ENCODE measurements at regions not wholly inside any gene's neighbourhood (a gene's known extent, or its start where the extent isn't known, plus 50 kb on each side); places are given as distances from the start of the nearest gene placed in this dataset.

DNA sequence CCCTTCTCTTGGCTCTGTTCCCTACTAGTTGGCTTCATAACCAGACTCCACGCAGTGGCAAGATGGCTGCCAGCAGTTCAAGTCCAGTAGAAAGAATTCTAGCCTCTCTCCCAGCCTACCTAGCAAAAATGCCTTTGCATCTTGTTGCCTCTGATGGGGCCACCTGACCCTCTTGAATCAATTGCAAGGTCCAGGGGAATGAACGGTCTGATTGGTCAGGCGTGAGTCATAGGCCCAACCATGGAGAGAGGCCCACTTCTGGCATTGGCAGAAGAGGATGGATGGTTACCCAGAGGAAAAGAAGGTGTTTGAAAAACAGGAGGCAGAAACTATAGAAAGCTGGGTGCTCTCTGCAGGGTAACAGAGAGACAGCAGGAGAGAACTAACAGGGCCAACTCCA is 622.6 kb downstream of the CCDC171 start:
- no peak overlapping the region for H2AFZ ChIP-seq (ENCODE audit: low read length)
- intact Hi-C loops (cut with micrococcal nuclease; ENCODE audit: unreplicated experiment): no loop called here
- H3K36me3 ChIP-seq (ENCODE audit: insufficient read depth, low read length): no peaks in the 10 kb centered on the region
- no peak for DNase-seq (ENCODE audit: low spot score)
- POLR2A ChIA-PET: no interaction called here
- no peak overlapping the region for H3K27ac ChIP-seq (ENCODE audit: low read depth, low read length, poor library complexity, severe bottlenecking)
- no peaks in the 10 kb centered on the region for H3K79me2 ChIP-seq (ENCODE audit: insufficient read depth, low read depth, low read length)
- BruUV-seq (replicated peaks): no TSS peak
- H3K4me1 ChIP-seq (ENCODE audit: insufficient read depth, low read length, poor library complexity, severe bottlenecking): no peaks in the 10 kb centered on the region
- H3K4me2 ChIP-seq (ENCODE audit: low read length): no peak overlapping the region
- H3K9me2 ChIP-seq (ENCODE audit: insufficient read depth, low read length): no peaks in the 10 kb centered on the region
- H3K4me3 ChIP-seq (ENCODE audit: low read depth, low read length, poor library complexity, severe bottlenecking): no peak overlapping the region
- H3K9me3 ChIP-seq (ENCODE audit: low read length): no peaks in the 10 kb centered on the region
- H4K20me1 ChIP-seq (ENCODE audit: insufficient read depth, low read length): no peaks in the 10 kb centered on the region
- no peak for TF ChIP-seq EZH2phosphoT487 (IDR thresholded peaks at IDR 0.05; ENCODE audit: borderline replicate concordance, low read depth, low read length)
- TF ChIP-seq, protein P1, sequence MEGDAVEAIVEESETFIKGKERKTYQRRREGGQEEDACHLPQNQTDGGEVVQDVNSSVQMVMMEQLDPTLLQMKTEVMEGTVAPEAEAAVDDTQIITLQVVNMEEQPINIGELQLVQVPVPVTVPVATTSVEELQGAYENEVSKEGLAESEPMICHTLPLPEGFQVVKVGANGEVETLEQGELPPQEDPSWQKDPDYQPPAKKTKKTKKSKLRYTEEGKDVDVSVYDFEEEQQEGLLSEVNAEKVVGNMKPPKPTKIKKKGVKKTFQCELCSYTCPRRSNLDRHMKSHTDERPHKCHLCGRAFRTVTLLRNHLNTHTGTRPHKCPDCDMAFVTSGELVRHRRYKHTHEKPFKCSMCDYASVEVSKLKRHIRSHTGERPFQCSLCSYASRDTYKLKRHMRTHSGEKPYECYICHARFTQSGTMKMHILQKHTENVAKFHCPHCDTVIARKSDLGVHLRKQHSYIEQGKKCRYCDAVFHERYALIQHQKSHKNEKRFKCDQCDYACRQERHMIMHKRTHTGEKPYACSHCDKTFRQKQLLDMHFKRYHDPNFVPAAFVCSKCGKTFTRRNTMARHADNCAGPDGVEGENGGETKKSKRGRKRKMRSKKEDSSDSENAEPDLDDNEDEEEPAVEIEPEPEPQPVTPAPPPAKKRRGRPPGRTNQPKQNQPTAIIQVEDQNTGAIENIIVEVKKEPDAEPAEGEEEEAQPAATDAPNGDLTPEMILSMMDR (conservative IDR thresholded peaks at IDR 0.05; ENCODE audit: low read length): no peak
- CTCF ChIA-PET (ENCODE audit: unreplicated experiment): no interaction called here

DNA sequence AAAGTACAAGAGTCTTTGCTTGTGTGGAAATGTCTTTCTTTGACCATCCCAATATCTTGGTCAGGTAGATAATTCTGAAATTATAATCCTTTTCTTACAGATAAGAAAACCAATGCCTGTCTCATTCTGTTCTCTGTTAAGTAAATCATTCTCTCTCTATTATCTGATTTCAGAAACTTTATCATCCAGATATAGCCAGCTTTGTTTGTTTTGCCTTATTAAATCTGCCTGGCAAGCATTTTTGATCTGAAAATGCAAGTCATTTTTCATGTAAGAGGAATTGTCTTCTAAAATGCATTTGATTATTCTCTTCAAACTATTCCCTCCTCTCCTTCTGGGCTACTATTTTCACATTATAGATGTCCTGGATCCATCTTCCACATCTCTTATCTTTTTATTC is 625.5 kb downstream of the CCDC171 start:
- Histone ChIP-seq H3K79me2 (ENCODE audit: insufficient read depth, low read depth, low read length) (no peaks in the 10 kb centered on the region), H4K20me1 (ENCODE audit: insufficient read depth, low read length) (no peaks in the 10 kb centered on the region), H3K4me3 (ENCODE audit: low read depth, low read length, poor library complexity, severe bottlenecking) (no peak overlapping the region), H3K36me3 (ENCODE audit: insufficient read depth, low read length) (no peaks in the 10 kb centered on the region), H3K4me2 (ENCODE audit: low read length) (no peak overlapping the region), H2AFZ (ENCODE audit: low read length) (no peak overlapping the region), H3K27ac (ENCODE audit: low read depth, low read length, poor library complexity, severe bottlenecking) (no peak overlapping the region), H3K9me3 (ENCODE audit: low read length) (no peaks in the 10 kb centered on the region), H3K9me2 (ENCODE audit: insufficient read depth, low read length) (no peaks in the 10 kb centered on the region), H3K4me1 (ENCODE audit: insufficient read depth, low read length, poor library complexity, severe bottlenecking) (no peaks in the 10 kb centered on the region)
- ChIA-PET CTCF (ENCODE audit: unreplicated experiment) (no interaction called here), POLR2A (no interaction called here)
- BruUV-seq (replicated peaks): no TSS peak
- no peak for DNase-seq (ENCODE audit: low spot score)
- intact Hi-C loops (cut with micrococcal nuclease; ENCODE audit: unreplicated experiment): no loop called here
- no peak for TF ChIP-seq EZH2phosphoT487 (IDR thresholded peaks at IDR 0.05; ENCODE audit: borderline replicate concordance, low read depth, low read length)
- TF ChIP-seq, protein P1 (conservative IDR thresholded peaks at IDR 0.05; ENCODE audit: low read length): no peak

DNA sequence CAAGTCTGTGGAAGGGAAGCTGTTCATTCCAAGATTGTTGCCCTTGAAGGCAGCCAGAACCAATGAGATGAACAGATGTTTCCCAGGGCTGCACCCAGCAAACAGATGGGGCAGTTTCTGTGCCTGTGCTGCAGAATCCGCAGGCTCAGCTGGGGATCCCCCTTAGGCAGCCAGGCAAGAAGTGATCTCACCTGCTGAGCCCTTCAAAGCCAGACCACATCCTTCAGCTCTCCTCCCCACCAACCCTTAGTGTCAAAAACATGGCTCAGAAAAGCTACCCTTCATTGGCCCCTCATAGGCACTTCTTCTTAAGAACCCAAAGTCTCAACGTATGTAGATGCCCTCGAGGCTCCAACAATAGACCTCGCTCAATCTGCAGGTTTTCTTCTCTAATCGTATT is 626.7 kb downstream of the CCDC171 start:
- no peaks in the 10 kb centered on the region for H3K36me3 ChIP-seq (ENCODE audit: insufficient read depth, low read length)
- H3K9me3 ChIP-seq (ENCODE audit: low read length): no peaks in the 10 kb centered on the region
- H3K4me1 ChIP-seq (ENCODE audit: insufficient read depth, low read length, poor library complexity, severe bottlenecking): no peaks in the 10 kb centered on the region
- no peak overlapping the region for H2AFZ ChIP-seq (ENCODE audit: low read length)
- no peaks in the 10 kb centered on the region for H3K79me2 ChIP-seq (ENCODE audit: insufficient read depth, low read depth, low read length)
- H3K27ac ChIP-seq (ENCODE audit: low read depth, low read length, poor library complexity, severe bottlenecking): no peak overlapping the region
- no peak for DNase-seq (ENCODE audit: low spot score)
- H3K4me2 ChIP-seq (ENCODE audit: low read length): no peak overlapping the region
- ChIA-PET CTCF (ENCODE audit: unreplicated experiment) (no interaction called here), POLR2A (no interaction called here)
- no peak for TF ChIP-seq EZH2phosphoT487 (IDR thresholded peaks at IDR 0.05; ENCODE audit: borderline replicate concordance, low read depth, low read length)
- TF ChIP-seq, protein P1 (conservative IDR thresholded peaks at IDR 0.05; ENCODE audit: low read length): no peak
- intact Hi-C loops (cut with micrococcal nuclease; ENCODE audit: unreplicated experiment): no loop called here
- H4K20me1 ChIP-seq (ENCODE audit: insufficient read depth, low read length): no peaks in the 10 kb centered on the region
- no peak overlapping the region for H3K4me3 ChIP-seq (ENCODE audit: low read depth, low read length, poor library complexity, severe bottlenecking)
- no TSS peak for BruUV-seq (replicated peaks)
- no peaks in the 10 kb centered on the region for H3K9me2 ChIP-seq (ENCODE audit: insufficient read depth, low read length)
